Breast epithelium (tissue), 3 donors: ENCODE measurements at regions not wholly inside any gene's neighbourhood (a gene's known extent, or its start where the extent isn't known, plus 50 kb on each side); places are given as distances from the start of the nearest gene placed in this dataset.

Source experiments
- CTCF ChIP-seq, 3 donors: fragments of 450-650 bp; IDR thresholded peaks; one replicate each; pipeline ENCODE4 v1.5.1; 2016 to 2017; ENCODE audit warnings: antibody characterized with exemption in 3 of 3, mild to moderate bottlenecking in 3 of 3, moderate library complexity in 3 of 3
- POLR2AphosphoS5 ChIP-seq, 3 donors: sonication (generic); formaldehyde crosslinking; IDR thresholded peaks; one replicate each; pipeline ENCODE4 v1.6.1; 2017; ENCODE audit warnings: antibody characterized with exemption in 3 of 3

GRCh38 chr9:19927560-19927959 lies 138.7 kb upstream of the SLC24A2 start:
- TF ChIP-seq CTCF (IDR thresholded peaks at IDR 0.05) (no peak), POLR2AphosphoS5 (IDR thresholded peaks at IDR 0.05) (no peak)
